ENCODE measurements at regions not wholly inside any gene's neighbourhood (a gene's known extent, or its start where the extent isn't known, plus 50 kb on each side); places are given as distances from the start of the nearest gene placed in this dataset.

- no peak for DNase-seq
Measured at GRCh38 chr4:79535516-79535915, 127.5 kb upstream of the GK2 start.

DNA sequence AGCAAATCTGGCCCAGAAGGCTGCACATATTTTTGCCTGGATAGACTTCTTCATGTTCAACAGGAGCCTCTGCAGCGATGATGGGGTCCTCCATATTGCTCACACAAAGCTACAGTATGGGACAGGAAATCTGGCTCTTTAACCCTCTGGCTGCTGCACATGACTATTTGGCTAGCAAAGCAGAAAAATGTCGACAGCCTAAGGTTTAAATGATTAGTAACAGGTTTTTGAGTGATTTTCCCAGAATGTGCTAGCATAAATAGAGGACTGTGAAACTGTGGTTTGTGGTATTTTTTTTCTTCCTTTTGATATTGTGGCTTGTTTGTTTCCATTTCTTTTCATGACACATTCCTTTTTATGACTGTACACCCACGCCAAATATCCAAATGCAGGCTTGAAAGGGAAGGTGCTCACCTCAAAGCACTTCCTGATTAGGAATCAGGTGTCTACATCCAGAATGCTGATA is 120.2 kb upstream of the GK2 start:
- no peak for DNase-seq

- DNase-seq, result no peak
Measured at GRCh38 chr4:79526641-79527565, 118.9 kb upstream of the GK2 start.

DNA sequence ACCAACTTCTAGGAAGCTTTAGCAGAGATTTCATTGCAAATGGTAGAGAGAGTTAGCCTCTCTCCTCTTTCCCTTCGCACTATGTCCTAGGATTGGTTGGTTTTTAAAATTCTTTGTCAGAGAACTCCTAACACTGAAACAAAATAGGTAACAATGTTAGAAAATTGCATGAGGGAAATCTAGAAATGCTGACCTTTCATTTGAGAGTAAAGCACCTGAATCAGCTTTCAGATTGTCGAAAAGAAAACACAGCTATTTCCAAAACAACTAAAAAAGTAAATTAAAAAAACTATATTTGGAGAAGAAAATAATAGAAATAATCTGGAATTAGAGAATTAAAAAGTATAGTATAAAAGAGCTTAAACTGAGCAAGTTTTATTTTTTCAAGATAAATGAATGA is 108.1 kb upstream of the GK2 start:
- DNase-seq, result no peak

- DNase-seq, result no peak
Measured at GRCh38 chr4:79514621-79515329, 106.7 kb upstream of the GK2 start.

GRCh38 chr4:79513576-79513975 is 105.5 kb upstream of the GK2 start:
- no peak for DNase-seq

DNA sequence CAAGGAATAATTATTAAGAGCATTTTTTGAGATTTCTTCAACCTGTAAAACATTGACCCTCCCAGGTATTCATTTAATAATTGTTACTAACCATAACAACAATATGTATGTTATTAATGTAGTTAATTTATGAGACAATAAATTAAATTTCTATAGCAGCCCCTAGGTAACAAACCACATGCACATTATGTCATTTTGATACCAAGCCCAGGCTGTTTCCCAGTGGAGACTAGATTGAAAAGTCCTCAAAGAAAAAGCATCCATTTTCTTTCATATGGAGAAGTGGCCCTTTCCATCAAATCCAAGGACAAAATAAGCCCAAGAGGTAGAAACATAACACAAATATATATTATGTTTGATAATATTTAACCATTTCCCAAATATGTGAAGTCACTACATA is 104.3 kb upstream of the GK2 start:
- DNase-seq, result no peak

DNA sequence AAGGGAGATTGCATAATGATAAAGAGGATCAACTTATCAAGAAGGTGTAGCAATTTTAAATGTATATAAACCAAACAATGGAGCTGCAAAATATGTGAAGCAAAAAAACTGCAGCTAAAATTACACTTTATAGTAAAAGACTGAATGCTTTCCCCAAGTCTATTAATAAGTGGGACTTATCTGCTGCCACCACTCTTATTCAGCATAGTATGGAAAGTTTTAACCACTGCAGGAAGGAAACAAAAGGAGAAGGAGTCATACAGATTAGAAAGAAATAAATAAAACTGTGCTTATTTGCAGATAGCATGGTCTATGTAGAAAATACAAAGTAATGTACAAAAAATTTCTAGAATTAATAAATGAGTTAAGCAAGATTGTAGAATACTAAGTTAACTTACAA is 94.1 kb upstream of the GK2 start:
- DNase-seq, result no peak

- no peak for DNase-seq
Measured at GRCh38 chr4:79498282-79498681, 90.3 kb upstream of the GK2 start.

DNA sequence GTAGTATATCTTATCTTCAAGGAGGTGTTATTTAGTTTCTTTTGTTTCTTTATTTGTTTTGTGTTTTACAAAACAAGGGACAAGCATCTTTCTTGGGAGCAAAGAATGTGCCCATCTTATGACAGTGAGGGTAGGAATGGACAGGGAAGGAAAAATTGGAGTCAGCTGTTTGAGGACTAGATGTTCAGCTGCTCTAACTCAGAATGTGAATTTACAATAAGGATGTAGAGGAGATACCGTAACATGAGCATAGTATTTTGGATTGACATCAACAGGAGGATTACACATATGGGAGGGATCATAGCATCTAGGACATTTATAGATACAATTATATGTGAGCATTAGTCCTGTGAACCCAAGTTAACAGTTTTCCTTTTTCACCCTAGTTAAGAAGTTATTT is 89.0 kb upstream of the GK2 start:
- DNase-seq, result no peak

DNA sequence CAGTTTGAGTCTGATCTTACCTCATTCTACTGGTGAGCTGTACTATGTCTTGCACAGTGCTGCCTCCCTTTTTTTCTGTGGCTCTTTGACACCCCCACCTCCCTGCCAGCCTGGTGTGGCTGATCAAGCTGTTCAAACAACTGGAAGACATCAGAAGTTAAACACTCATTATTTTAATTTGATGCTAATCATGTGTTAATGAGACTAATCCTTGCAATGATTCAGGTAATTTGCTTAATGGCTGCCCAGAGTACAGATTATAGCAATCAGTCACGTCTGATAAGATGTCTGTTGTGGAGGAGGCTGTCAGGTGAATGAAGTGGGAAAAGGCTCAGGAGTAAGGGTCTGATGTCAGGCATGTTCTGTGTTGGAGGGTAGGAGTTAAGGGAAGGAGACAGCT is 87.4 kb upstream of the GK2 start:
- peak; percentile 12 for DNase-seq

- DNase-seq, result no peak
Measured at GRCh38 chr4:79492148-79492547, 84.1 kb upstream of the GK2 start.

- DNase-seq, result no peak
Measured at GRCh38 chr4:79489506-79489905, 81.5 kb upstream of the GK2 start.

DNA sequence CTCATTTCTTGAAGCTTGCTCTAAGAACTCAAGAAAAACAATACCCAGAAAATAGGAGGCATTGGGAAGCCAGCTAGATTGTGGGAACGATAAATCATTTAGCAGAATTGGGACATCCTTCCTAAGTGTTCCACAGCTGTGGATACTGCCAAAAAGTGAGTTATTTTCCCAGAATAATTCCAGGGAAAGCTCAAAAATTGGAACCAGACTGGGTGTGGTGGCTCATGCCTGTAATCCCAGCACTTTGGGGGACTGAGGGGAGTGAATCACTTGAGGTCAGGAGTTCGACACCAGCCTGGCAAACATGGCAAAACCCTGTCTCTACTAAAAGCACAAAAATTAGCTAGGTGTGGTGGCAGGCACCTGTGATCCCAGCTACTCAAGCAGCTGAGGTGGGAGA is 68.2 kb upstream of the GK2 start:
- no peak for DNase-seq

DNA sequence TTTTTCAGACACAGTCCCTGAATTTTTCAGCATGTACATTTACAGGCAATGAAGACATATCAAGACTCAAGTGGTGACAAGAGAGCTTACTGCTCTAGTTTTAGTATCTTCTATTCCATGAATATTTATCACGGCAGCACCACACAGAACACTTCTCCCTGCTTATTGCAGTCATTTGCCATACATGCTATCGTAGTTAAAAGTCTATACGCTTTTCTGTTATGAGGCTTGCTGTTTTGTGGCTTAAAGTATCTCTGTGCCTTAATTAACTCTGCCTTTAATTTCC is 65.4 kb upstream of the GK2 start:
- DNase-seq, result no peak

- DNase-seq, result no peak
Measured at GRCh38 chr4:79472693-79473438, 64.8 kb upstream of the GK2 start.

GRCh38 chr4:79472036-79472435 is 64.0 kb upstream of the GK2 start:
- DNase-seq, result no peak

DNA sequence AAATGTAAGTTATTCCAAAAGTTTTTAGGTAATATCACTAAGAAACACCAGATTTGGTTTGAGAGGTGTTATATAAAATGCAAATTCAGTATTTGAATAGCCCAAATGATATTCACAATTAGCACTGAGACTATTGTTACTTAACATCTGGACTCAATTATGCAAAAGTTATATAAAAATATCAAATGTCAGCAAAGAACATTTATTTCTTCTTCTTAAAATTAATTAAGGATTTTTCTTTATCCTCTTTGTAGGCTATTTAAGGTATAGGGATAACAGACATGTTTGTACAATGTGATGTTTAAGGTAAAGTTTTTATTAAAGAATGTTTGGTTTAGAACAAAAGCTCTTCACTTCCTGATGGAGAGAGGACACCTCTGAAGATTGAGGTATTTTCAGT is 63.3 kb upstream of the GK2 start:
- DNase-seq, result no peak

DNA sequence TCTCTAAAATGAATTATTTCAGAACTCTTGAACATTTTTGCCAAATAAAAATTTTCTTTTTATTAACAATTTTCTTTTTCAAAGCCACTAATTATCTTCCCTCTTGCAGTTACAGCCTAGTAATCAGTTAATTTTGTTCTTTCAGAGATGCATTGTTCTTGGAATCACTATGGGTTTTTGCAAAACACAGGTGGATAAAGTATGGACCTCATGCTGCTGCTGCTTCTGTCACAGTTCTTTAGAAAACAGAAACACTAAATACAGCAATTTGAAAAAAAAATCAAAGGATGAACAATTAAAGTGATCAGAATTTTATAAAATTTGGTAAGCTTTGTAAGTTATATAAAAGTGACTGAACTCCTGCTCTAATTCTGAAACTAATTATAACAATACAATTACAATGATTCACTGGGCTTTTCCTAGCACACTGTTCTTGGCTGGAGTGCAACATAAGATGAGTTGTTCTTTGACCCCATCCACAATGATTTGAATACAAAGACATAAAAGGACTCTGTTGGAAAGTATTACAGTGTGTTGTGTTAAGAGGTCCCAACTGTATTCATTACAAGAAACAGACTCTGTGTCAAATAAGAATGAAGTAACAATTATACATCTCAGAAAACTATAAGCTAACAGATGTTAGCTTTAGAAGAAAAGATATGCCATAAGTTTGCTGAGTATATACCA is 59.4 kb upstream of the GK2 start:
- DNase-seq, result no peak

DNA sequence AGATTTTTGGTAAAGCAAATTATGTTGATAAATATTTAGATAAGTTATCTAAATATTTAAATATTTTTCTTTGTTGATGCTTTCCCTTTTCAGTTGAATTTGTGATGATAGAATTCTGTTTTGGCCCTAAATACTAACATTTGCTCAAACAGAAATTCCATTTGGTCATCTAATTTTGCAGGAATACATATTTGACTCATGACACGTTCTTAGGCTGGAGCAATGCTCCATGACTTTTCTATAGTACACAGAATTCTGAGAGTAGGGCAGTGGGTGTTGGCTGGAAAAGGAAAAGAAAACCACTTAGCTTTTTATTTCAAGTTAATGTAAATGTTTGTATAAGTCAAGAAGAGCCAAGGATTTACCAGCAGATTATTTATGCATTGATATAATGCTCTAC is 58.6 kb upstream of the GK2 start:
- DNase-seq, result no peak

Data from eye (tissue), 1 donor.